SK-N-SH (cell line): ENCODE measurements at regions not wholly inside any gene's neighbourhood (a gene's known extent, or its start where the extent isn't known, plus 50 kb on each side); places are given as distances from the start of the nearest gene placed in this dataset.

Experiments
- CHD2 ChIP-seq: fragments of 150-350 bp; IDR thresholded peaks from 2 replicates; pipeline ENCODE4 v1.6.1; 2018; ENCODE audit warnings: low read length; ENCODE audit not compliant: partially characterized antibody
- CTCF ChIP-seq: fragments of 200-600 bp; sonication (generic); IDR thresholded peaks from 2 replicates; pipeline ENCODE4 v1.6.1; 2017; ENCODE audit warnings: antibody characterized with exemption, mild to moderate bottlenecking, moderate library complexity
- ELF1 ChIP-seq: IDR thresholded peaks from 2 replicates; pipeline ENCODE4 v1.4.0; 2012
- EP300 ChIP-seq, 2 experiments: IDR thresholded peaks; 2 replicates each; pipeline versions ENCODE4 v1.4.0 to v1.6.1; 2012; ENCODE audit warnings: borderline replicate concordance in 1 of 2, low read depth in 1 of 2, low read length in 1 of 2
- FOXM1 ChIP-seq: IDR thresholded peaks from 2 replicates; pipeline ENCODE4 v1.4.0; 2012; ENCODE audit warnings: low read depth, mild to moderate bottlenecking
- GABPA ChIP-seq: IDR thresholded peaks from 2 replicates; pipeline ENCODE4 v1.4.0; 2012; ENCODE audit warnings: low read depth, mild to moderate bottlenecking
- GATA2 ChIP-seq: sonication (generic); formaldehyde crosslinking; IDR thresholded peaks from 2 replicates; pipeline ENCODE4 v1.5.0; 2020; ENCODE audit warnings: mild to moderate bottlenecking, missing genetic modification reagents
- JUND ChIP-seq: IDR thresholded peaks from 2 replicates; pipeline ENCODE4 v1.4.0; 2012
- MAX ChIP-seq: IDR thresholded peaks from 2 replicates; pipeline ENCODE4 v1.4.0; 2012; ENCODE audit warnings: low read depth
- NFIC ChIP-seq: IDR thresholded peaks from 2 replicates; pipeline ENCODE4 v1.4.0; 2012; ENCODE audit warnings: borderline replicate concordance
- PBX3 ChIP-seq: IDR thresholded peaks from 2 replicates; pipeline ENCODE4; 2012
- TAF1 ChIP-seq: IDR thresholded peaks from 2 replicates; pipeline ENCODE4 v1.6.1; 2012; ENCODE audit warnings: low read depth, mild to moderate bottlenecking, low read length, moderate library complexity, borderline replicate concordance
- YY1 ChIP-seq: IDR thresholded peaks from 2 replicates; pipeline ENCODE4 v1.4.0; 2012; ENCODE audit warnings: low read depth, mild to moderate bottlenecking
- ZBTB33 ChIP-seq: IDR thresholded peaks from 2 replicates; pipeline ENCODE4 v1.4.0; 2012; ENCODE audit warnings: low read depth, borderline replicate concordance

- TF ChIP-seq CTCF (no peak), JUND (no peak), ELF1 (no peak), TAF1 (no peak), ZBTB33 (no peak), FOXM1 (no peak), CHD2 (no peak), GABPA (no peak), EP300 (IDR thresholded peaks at IDR 0.05; ENCODE audit: borderline replicate concordance in 1 of 2, low read depth in 1 of 2, low read length in 1 of 2) (no peak), GATA2 (CRISPR knock-in tag) (no peak), YY1 (no peak), NFIC (no peak), MAX (no peak), PBX3 (no peak)
Measured at GRCh38 chr10:131513901-131514300, 202.4 kb upstream of the TCERG1L start.
